ENCODE measurements at regions not wholly inside any gene's neighbourhood (a gene's known extent, or its start where the extent isn't known, plus 50 kb on each side); places are given as distances from the start of the nearest gene placed in this dataset.
A peak's percentile ranks its signal among the peaks of the same experiment; 100 is the strongest.

- no peaks in the 10 kb centered on the region for H3K27me3 ChIP-seq (ENCODE audit: insufficient read depth, low read length, poor library complexity, severe bottlenecking)
- H3K36me3 ChIP-seq (ENCODE audit: insufficient read depth, low read length) = no peaks in the 10 kb centered on the region
- H2AFZ ChIP-seq (ENCODE audit: low read length) = no peak overlapping the region
- peaks cover 6% of the 10 kb centered on the region for H3K4me1 ChIP-seq (ENCODE audit: insufficient read depth, low read length, poor library complexity, severe bottlenecking)
- TF ChIP-seq EZH2phosphoT487 (IDR thresholded peaks at IDR 0.05; ENCODE audit: borderline replicate concordance) = no peak
- H3K4me3 ChIP-seq (ENCODE audit: low read length, poor library complexity, severe bottlenecking) = no peak overlapping the region
- H3K9me2 ChIP-seq (replicated peaks; ENCODE audit: low read depth, low read length) = no peaks in the 10 kb centered on the region
- H3K9ac ChIP-seq (ENCODE audit: low read depth, low read length, poor library complexity, severe bottlenecking) = no peak overlapping the region
- H3K4me2 ChIP-seq (ENCODE audit: low read depth, low read length, poor library complexity, severe bottlenecking) = no peak overlapping the region
- H3K9me3 ChIP-seq (ENCODE audit: insufficient read depth, low read depth, low read length) = no peaks in the 10 kb centered on the region
- H4K20me1 ChIP-seq (ENCODE audit: insufficient read depth, low read length, poor library complexity, severe bottlenecking) = no peaks in the 10 kb centered on the region
- no peaks in the 10 kb centered on the region for H3F3A ChIP-seq (ENCODE audit: low read depth)
- H3K79me2 ChIP-seq (ENCODE audit: insufficient read depth, low read length) = no peaks in the 10 kb centered on the region
Measured at GRCh38 chr9:105865285-105865684, 170.9 kb downstream of the TMEM38B start.

- Histone ChIP-seq H3K9me3 (ENCODE audit: insufficient read depth, low read depth, low read length) (no peaks in the 10 kb centered on the region), H3K9me2 (replicated peaks; ENCODE audit: low read depth, low read length) (no peaks in the 10 kb centered on the region)
Measured at GRCh38 chr9:105871540-105871939, 177.2 kb downstream of the TMEM38B start.

DNA sequence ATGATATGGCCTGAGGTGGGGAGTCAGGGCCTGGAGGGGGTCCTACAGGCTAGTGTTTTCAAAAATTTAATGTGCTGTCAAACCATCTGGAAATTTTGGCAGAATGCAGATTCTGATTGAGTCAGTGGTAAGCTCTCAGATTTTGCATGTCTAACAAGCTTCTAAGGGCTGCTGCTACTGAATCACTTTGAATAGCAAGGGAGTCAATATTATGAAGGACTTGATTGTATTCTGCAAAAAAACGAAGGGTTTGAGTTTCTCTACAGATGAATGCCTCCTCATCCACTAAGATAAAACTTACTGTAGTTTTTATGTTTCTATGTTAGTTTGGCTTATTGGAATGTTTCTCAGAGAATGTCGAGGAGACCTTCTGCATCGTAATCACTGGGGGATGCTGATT is 179.5 kb downstream of the TMEM38B start:
- H3K4me1 ChIP-seq (ENCODE audit: insufficient read depth, low read length, poor library complexity, severe bottlenecking) = peaks cover 30% of the 10 kb centered on the region
- no peak overlapping the region for H3K4me3 ChIP-seq (ENCODE audit: low read length, poor library complexity, severe bottlenecking)
- TF ChIP-seq, protein P1, sequence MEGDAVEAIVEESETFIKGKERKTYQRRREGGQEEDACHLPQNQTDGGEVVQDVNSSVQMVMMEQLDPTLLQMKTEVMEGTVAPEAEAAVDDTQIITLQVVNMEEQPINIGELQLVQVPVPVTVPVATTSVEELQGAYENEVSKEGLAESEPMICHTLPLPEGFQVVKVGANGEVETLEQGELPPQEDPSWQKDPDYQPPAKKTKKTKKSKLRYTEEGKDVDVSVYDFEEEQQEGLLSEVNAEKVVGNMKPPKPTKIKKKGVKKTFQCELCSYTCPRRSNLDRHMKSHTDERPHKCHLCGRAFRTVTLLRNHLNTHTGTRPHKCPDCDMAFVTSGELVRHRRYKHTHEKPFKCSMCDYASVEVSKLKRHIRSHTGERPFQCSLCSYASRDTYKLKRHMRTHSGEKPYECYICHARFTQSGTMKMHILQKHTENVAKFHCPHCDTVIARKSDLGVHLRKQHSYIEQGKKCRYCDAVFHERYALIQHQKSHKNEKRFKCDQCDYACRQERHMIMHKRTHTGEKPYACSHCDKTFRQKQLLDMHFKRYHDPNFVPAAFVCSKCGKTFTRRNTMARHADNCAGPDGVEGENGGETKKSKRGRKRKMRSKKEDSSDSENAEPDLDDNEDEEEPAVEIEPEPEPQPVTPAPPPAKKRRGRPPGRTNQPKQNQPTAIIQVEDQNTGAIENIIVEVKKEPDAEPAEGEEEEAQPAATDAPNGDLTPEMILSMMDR (conservative IDR thresholded peaks at IDR 0.05; ENCODE audit: low read length) = no peak
- no peak for TF ChIP-seq EZH2phosphoT487 (IDR thresholded peaks at IDR 0.05; ENCODE audit: borderline replicate concordance)
- no peaks in the 10 kb centered on the region for H4K20me1 ChIP-seq (ENCODE audit: insufficient read depth, low read length, poor library complexity, severe bottlenecking)
- no peak overlapping the region for H2AFZ ChIP-seq (ENCODE audit: low read length)
- no peaks in the 10 kb centered on the region for H3K9me3 ChIP-seq (ENCODE audit: insufficient read depth, low read depth, low read length)
- no peaks in the 10 kb centered on the region for H3K79me2 ChIP-seq (ENCODE audit: insufficient read depth, low read length)
- H3K9ac ChIP-seq (ENCODE audit: low read depth, low read length, poor library complexity, severe bottlenecking) = no peak overlapping the region
- no peaks in the 10 kb centered on the region for H3K9me2 ChIP-seq (replicated peaks; ENCODE audit: low read depth, low read length)
- H3K4me2 ChIP-seq (ENCODE audit: low read depth, low read length, poor library complexity, severe bottlenecking) = no peak overlapping the region
- H3F3A ChIP-seq (ENCODE audit: low read depth) = no peaks in the 10 kb centered on the region
- no peaks in the 10 kb centered on the region for H3K27me3 ChIP-seq (ENCODE audit: insufficient read depth, low read length, poor library complexity, severe bottlenecking)
- no peaks in the 10 kb centered on the region for H3K36me3 ChIP-seq (ENCODE audit: insufficient read depth, low read length)

More at GRCh38 chr9:105871540-105871939, 177.2 kb downstream of the TMEM38B start:
- peaks cover 12% of the 10 kb centered on the region for H3K4me1 ChIP-seq (ENCODE audit: insufficient read depth, low read length, poor library complexity, severe bottlenecking)
- H3K4me2 ChIP-seq (ENCODE audit: low read depth, low read length, poor library complexity, severe bottlenecking) = no peak overlapping the region
- no peaks in the 10 kb centered on the region for H3K36me3 ChIP-seq (ENCODE audit: insufficient read depth, low read length)
- H2AFZ ChIP-seq (ENCODE audit: low read length) = 0 out of 2 replicates have a peak overlapping the region, but pooled peaks have one; percentile 38
- TF ChIP-seq EZH2phosphoT487 (IDR thresholded peaks at IDR 0.05; ENCODE audit: borderline replicate concordance) = no peak
- TF ChIP-seq, protein P1 (conservative IDR thresholded peaks at IDR 0.05; ENCODE audit: low read length) = no peak
- no peak overlapping the region for H3K9ac ChIP-seq (ENCODE audit: low read depth, low read length, poor library complexity, severe bottlenecking)
- H3K79me2 ChIP-seq (ENCODE audit: insufficient read depth, low read length) = no peaks in the 10 kb centered on the region
- no peaks in the 10 kb centered on the region for H3K27me3 ChIP-seq (ENCODE audit: insufficient read depth, low read length, poor library complexity, severe bottlenecking)
- H4K20me1 ChIP-seq (ENCODE audit: insufficient read depth, low read length, poor library complexity, severe bottlenecking) = no peaks in the 10 kb centered on the region
- H3F3A ChIP-seq (ENCODE audit: low read depth) = no peaks in the 10 kb centered on the region
- no peak overlapping the region for H3K4me3 ChIP-seq (ENCODE audit: low read length, poor library complexity, severe bottlenecking)

- no peaks in the 10 kb centered on the region for H3K27me3 ChIP-seq (ENCODE audit: insufficient read depth, low read length, poor library complexity, severe bottlenecking)
- peaks cover 25% of the 10 kb centered on the region for H3K4me1 ChIP-seq (ENCODE audit: insufficient read depth, low read length, poor library complexity, severe bottlenecking)
- no peaks in the 10 kb centered on the region for H3K9me2 ChIP-seq (replicated peaks; ENCODE audit: low read depth, low read length)
- no peaks in the 10 kb centered on the region for H3K36me3 ChIP-seq (ENCODE audit: insufficient read depth, low read length)
- H3K79me2 ChIP-seq (ENCODE audit: insufficient read depth, low read length) = no peaks in the 10 kb centered on the region
- no peak overlapping the region for H2AFZ ChIP-seq (ENCODE audit: low read length)
- H3F3A ChIP-seq (ENCODE audit: low read depth) = no peaks in the 10 kb centered on the region
- no peaks in the 10 kb centered on the region for H3K9me3 ChIP-seq (ENCODE audit: insufficient read depth, low read depth, low read length)
- H3K9ac ChIP-seq (ENCODE audit: low read depth, low read length, poor library complexity, severe bottlenecking) = no peak overlapping the region
- TF ChIP-seq, protein P1 (conservative IDR thresholded peaks at IDR 0.05; ENCODE audit: low read length) = no peak
- TF ChIP-seq EZH2phosphoT487 (IDR thresholded peaks at IDR 0.05; ENCODE audit: borderline replicate concordance) = no peak
- peak overlapping the region; percentile 49 for H3K4me2 ChIP-seq (ENCODE audit: low read depth, low read length, poor library complexity, severe bottlenecking)
- H3K4me3 ChIP-seq (ENCODE audit: low read length, poor library complexity, severe bottlenecking) = no peak overlapping the region
- H4K20me1 ChIP-seq (ENCODE audit: insufficient read depth, low read length, poor library complexity, severe bottlenecking) = no peaks in the 10 kb centered on the region
Measured at GRCh38 chr9:105877721-105878120, 183.4 kb downstream of the TMEM38B start.

Data from Loucy (cell line).